HG03045 (cell line): ENCODE measurements at regions not wholly inside any gene's neighbourhood (a gene's known extent, or its start where the extent isn't known, plus 50 kb on each side); places are given as distances from the start of the nearest gene placed in this dataset.
A peak's percentile ranks its signal among the peaks of the same experiment; 100 is the strongest.

ENCODE experiments used
- ATAC-seq: cut with Tn5 transposase; IDR thresholded peaks from one replicate; pipeline ENCODE4 v1.9.1; 2021; ENCODE audit warnings: mild to moderate bottlenecking, moderate library complexity; ENCODE audit not compliant: unreplicated experiment

DNA sequence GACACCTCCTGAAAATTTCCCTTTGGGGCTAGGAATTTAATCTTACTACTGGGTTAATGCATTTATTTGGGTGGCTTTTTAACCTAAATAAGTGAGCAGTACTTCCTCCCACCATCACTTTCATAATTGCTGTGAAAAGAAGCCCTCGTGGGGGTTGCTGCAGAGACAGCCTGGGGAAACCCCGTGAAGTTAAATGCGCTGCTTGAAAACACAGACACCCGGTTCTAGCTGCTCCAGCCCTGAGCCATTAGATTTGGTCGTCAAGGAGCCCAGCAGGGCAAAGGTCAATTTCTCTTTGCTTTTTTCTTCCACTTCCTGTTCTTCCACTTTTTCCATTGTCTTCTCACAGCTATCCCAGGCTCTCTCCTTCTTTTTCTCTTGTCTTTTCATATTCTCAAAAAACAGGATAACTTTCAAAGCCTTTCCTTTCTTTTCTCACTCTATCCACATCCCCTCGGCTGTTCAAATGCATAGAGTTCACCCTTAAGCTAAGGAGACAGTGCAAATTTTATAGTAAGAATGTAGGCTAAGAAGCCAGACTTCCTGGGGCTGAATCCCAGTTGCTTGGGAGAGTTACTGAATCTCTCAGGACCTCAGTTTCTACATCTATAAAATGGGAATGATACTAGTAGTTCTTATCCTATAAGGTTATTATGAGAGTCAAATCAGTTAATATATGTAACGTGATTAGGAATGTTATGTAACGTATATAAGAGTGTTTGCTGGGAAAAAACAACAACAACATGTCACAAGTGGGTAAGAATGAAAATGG, 91.5 kb upstream of the ZNF827 start:
- peak; percentile 92 for ATAC-seq

DNA sequence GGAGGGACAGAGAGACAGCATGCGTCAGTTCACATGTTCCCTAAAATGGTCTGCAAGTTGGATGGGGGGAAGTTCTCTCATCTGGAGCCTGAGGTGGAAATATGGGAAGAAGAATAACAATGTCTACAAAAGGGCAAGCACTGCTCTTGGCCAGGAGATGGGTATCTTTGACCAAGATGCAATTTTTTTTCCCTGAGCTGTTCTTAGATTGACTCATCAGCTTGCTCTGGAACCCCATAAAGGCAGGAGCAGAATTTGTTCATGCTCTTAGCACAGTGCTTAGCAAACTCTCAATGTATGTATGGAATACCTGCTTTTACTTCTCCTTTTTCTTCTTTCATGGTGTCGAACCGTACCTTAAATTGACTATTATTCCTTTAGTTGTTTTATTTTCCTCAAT, 90.5 kb upstream of the ZNF827 start:
- ATAC-seq = peak; percentile 42

DNA sequence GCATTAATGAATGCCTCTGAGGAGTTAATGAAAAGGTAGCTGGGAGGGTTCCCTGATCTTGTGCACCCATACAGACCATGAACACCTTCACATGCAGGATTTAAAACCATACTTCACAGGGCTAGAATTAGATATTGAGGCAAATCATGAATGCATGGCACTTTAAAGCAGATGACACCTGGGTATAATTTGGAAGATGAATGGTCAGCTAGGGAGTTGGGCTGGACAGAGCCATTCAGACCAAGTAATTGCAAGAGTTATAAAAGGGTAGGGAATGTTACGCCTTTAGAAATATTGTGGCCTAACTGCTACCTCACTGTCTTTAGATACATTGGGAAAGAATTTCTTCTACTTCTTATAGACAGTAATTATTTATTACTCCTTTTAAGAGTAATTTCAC, 89.1 kb upstream of the ZNF827 start:
- no peak for ATAC-seq

DNA sequence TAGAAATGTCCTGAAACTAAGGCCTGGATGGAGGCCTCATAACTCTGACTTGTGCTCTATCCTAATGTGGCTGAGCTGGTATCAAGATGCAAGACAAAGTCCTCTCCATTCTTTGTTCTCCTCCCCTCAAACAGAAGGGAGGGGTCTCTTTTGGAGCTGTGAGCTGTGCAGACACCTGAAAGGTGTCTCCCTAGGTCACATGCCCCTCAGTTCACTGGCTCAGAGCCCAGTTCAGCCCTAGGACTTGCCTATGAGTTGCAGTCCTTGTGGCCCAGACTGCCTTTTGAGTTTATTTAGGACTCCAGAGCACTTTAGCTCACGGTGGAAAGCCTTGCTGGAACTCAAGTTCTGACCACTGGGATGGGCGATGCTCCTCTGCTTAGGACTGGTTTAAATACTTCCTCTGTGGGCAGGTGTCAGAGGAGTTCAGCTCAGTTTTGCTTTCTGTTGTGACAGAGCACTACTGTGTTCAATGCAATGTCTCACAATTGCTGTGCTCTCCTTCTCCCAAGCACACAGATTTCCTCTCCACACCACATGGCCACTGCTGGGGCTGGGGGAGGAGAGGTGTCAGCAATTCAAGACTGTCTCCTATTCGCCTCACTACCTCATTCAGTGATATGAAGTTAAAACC, 84.8 kb upstream of the ZNF827 start:
- peak; percentile 100 for ATAC-seq

DNA sequence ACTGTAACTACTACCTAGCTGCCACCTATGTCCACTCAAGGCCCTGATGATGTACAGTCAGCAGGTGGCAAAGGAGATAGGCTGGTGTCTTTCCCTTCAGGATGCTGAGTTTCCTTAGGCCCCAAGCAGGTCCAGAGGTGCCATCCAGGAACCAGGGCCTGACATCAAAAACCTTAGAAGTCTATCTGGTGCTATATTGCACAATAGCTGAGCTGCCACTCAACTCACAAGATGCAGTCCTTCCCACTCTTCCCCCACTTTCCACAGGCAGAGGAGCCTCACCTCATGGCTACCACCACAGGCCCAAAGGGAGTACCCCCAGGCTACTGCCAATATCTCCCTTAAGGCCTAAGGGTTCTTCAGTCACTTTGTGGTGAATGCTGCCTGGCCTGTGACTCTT, 83.9 kb upstream of the ZNF827 start:
- ATAC-seq = no peak

DNA sequence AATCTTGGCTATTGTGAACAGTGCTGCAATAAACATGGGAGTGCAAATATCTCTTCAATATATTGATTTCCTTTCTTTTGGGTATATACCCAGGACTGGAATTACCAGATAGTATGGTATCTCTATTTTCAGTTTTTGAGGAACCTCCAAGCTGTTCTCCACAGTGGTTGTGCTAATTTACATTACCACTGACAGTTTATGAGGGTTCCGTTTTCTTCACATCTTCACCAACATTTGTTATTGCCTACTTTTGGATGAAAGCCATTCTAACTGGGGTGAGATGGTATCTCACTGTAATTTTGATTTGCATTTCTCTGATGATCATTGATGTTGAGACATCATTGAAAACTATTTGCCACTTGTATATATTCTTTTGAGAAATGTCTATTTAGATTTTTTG, 79.6 kb upstream of the ZNF827 start:
- no peak for ATAC-seq

DNA sequence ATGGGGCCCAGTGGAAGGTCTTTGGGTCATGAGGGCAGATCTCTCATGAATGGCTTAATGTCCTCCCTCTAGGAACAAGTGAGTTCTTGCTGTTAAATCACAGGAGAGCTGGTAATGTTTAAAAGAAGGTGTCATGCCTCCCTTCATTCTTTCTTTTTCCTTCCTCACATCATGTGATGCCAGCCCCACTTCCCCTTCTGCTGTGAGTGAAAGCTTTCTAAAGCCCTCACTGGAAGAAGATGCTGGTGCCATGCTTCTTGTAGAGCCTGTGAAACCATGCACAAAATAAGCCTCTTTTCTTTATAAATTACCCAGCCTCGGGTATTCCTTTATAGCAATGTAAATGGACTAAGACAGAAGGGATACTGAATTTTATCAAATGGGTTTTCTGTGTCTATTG, 66.1 kb upstream of the ZNF827 start:
- no peak for ATAC-seq

DNA sequence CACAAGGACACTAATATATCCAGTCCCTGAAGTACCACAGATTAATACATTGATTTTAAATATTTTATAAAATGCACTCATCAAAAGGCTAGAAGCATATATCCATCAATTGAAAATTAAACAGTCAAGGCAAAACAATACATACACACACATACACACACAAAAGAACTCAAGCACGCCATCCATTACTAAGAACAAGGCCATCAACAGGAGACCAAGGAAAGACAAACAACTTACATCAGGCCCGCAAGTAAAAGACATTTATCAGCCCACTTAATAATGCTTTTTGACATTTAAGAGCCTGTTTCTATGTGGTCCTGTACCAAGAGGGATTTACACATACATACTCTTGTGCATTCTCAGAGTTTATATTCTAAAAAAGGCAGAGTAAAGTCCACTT, 50.0 kb upstream of the ZNF827 start:
- no peak for ATAC-seq
